Skeletal muscle satellite cell (primary cell): ENCODE measurements at regions not wholly inside any gene's neighbourhood (a gene's known extent, or its start where the extent isn't known, plus 50 kb on each side); places are given as distances from the start of the nearest gene placed in this dataset.

ENCODE experiments used
- H3K27me3 ChIP-seq: 2 replicates; pipeline ENCODE4 v1.7.0; 2013; ENCODE audit warnings: low read length; ENCODE audit not compliant: control insufficient read depth, insufficient read depth
- H3K36me3 ChIP-seq: 2 replicates; pipeline ENCODE4 v1.7.0; 2013; ENCODE audit warnings: mild to moderate bottlenecking, control low read depth, low read length; ENCODE audit not compliant: insufficient read depth
- H3K4me1 ChIP-seq: 2 replicates; pipeline ENCODE4 v1.7.0; 2013; ENCODE audit warnings: low read length; ENCODE audit not compliant: control insufficient read depth, insufficient read depth
- H3K4me2 ChIP-seq: 2 replicates; pipeline ENCODE4 v1.7.0; 2013; ENCODE audit warnings: mild to moderate bottlenecking, low read length
- H3K4me3 ChIP-seq: 2 replicates; pipeline ENCODE4 v1.7.0; 2013; ENCODE audit warnings: low read length
- H3K9ac ChIP-seq: 2 replicates; pipeline ENCODE4 v1.7.0; 2013; ENCODE audit warnings: mild to moderate bottlenecking, low read depth, low read length, moderate library complexity
- H3K9me3 ChIP-seq: replicated peaks from 2 replicates; pipeline ENCODE4 v1.7.0; 2013; ENCODE audit warnings: mild to moderate bottlenecking, control low read depth, low read length

GRCh38 chr2:38509947-38510326, 92.8 kb downstream of the HNRNPLL start:
- no peak overlapping the region for H3K4me3 ChIP-seq
- no peak overlapping the region for H3K4me2 ChIP-seq
- no peak overlapping the region for H3K9ac ChIP-seq
- H3K27me3 ChIP-seq: peaks cover 7% of the 10 kb centered on the region
- no peaks in the 10 kb centered on the region for H3K9me3 ChIP-seq
- no peaks in the 10 kb centered on the region for H3K36me3 ChIP-seq
- peaks cover 7% of the 10 kb centered on the region for H3K4me1 ChIP-seq

GRCh38 chr2:38509314-38509946, 93.3 kb downstream of the HNRNPLL start:
- no peak overlapping the region for H3K4me2 ChIP-seq
- peaks cover 8% of the 10 kb centered on the region for H3K27me3 ChIP-seq
- no peaks in the 10 kb centered on the region for H3K9me3 ChIP-seq
- no peak overlapping the region for H3K4me3 ChIP-seq
- H3K9ac ChIP-seq: no peak overlapping the region
- no peaks in the 10 kb centered on the region for H3K36me3 ChIP-seq
- peaks cover 7% of the 10 kb centered on the region for H3K4me1 ChIP-seq

DNA sequence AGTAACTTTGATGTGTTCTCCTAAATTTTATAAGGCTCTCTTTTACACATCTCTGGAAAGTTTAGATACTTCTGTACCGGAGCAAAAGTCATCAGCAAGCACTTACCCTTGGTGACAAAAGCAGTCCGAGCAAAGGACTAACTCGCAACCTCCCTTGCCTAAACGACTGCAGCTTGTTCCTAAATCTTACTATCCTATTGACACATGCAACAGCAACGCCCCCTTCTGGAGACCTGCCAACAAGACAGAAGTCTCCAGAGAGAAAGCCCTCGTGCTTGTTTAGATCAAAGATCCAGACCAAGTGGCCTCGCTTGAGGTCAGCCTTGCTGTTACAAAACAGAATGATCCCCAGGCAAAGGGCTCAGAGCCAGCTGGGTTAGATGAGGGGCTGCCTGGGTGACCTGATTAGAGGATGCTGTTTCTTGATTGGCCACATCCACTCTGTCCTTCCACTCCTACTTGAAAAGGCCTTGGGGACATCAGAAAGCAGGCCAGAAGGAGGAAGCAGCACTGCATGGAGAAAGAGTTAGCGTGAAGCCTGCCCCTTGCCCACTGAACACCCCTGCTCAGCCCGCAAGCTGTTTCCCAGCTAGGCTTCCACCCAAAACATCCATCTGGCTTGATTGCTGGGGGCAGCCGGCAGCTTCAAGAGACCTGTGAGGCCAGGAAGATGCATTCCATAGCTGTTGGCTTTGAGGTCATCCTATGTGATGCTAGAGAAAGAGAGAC, 94.3 kb downstream of the HNRNPLL start:
- no peaks in the 10 kb centered on the region for H3K9me3 ChIP-seq
- H3K4me1 ChIP-seq: peaks cover 7% of the 10 kb centered on the region
- peaks cover 17% of the 10 kb centered on the region for H3K27me3 ChIP-seq
- no peak overlapping the region for H3K4me3 ChIP-seq
- no peak overlapping the region for H3K4me2 ChIP-seq
- H3K9ac ChIP-seq: no peak overlapping the region
- H3K36me3 ChIP-seq: no peaks in the 10 kb centered on the region

GRCh38 chr2:38507712-38508111, 95.0 kb downstream of the HNRNPLL start:
- H3K4me3 ChIP-seq: no peak overlapping the region
- peaks cover 25% of the 10 kb centered on the region for H3K27me3 ChIP-seq
- H3K4me1 ChIP-seq: peaks cover 7% of the 10 kb centered on the region
- H3K9ac ChIP-seq: no peak overlapping the region
- no peaks in the 10 kb centered on the region for H3K9me3 ChIP-seq
- H3K36me3 ChIP-seq: no peaks in the 10 kb centered on the region
- H3K4me2 ChIP-seq: no peak overlapping the region

DNA sequence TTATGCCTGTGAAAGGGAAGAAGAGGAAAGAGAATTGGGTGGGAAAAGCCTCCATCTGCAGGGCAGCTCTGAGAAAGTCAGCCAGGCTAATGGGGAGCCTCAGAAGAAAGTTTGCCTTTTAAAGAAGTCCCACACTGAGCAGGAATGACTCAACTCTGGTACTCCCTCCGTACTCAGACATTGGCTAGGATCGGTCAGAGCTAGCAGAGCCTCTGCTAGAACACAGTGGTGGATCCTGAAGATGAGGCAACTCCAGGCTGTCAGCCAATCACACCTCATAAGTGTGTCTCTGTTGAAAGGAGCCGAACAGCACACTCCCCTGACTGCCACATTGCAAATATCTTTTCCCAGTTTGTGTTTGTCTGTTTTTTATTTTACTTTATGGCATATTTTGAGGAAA, 96.9 kb downstream of the HNRNPLL start:
- no peaks in the 10 kb centered on the region for H3K36me3 ChIP-seq
- H3K4me2 ChIP-seq: no peak overlapping the region
- H3K4me1 ChIP-seq: peaks cover 7% of the 10 kb centered on the region
- H3K9me3 ChIP-seq: no peaks in the 10 kb centered on the region
- H3K27me3 ChIP-seq: peaks cover 41% of the 10 kb centered on the region
- no peak overlapping the region for H3K9ac ChIP-seq
- H3K4me3 ChIP-seq: no peak overlapping the region

DNA sequence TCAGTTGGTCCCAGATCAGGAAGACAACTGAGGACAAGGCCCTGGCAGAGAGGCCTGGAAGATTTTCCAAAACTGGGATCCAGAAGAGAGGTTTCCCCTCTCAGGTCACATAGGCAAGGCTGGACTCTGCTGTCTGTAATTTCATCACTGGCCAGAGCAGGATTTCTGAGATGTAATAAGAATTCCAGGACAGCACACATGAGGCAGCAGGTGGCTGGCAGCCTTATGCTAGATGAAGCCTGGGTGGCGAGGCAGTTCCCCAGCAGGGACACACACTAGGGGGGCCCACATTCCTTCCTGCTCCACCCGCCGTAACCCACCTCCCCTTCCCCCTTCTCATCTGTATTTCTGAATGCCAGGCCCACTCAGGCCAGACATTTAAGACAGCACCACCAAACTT, 98.6 kb downstream of the HNRNPLL start:
- Histone ChIP-seq H3K9ac (no peak overlapping the region), H3K4me3 (no peak overlapping the region), H3K27me3 (peaks cover 56% of the 10 kb centered on the region), H3K4me2 (no peak overlapping the region), H3K36me3 (no peaks in the 10 kb centered on the region), H3K9me3 (no peaks in the 10 kb centered on the region), H3K4me1 (peaks cover 7% of the 10 kb centered on the region)

DNA sequence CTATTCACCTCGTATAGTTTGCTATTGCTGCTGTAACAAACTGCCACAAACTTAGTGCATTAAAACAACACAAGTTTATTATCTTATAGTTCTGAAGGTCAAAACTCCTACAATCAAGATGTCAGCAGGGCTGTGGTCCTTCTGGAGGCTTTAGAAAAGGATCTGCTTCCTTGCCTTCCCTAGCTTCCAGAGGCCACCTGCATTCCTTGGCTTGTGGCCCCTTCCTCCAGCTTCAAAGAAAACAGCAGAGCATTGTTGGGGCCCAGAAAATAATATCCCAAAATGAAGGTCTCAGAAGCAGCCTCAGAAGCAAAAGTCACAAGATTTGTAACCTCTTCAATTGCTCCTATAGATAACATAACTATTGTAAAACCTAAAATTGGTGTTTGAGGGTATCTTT, 100.6 kb downstream of the HNRNPLL start:
- Histone ChIP-seq H3K4me2 (no peak overlapping the region), H3K9me3 (no peaks in the 10 kb centered on the region), H3K4me3 (no peak overlapping the region), H3K4me1 (no peaks in the 10 kb centered on the region), H3K27me3 (peaks cover 66% of the 10 kb centered on the region), H3K9ac (no peak overlapping the region), H3K36me3 (no peaks in the 10 kb centered on the region)

GRCh38 chr2:38500283-38500634, 102.5 kb downstream of the HNRNPLL start:
- Histone ChIP-seq H3K4me3 (no peak overlapping the region), H3K4me1 (no peaks in the 10 kb centered on the region), H3K36me3 (no peaks in the 10 kb centered on the region), H3K9ac (no peak overlapping the region), H3K9me3 (no peaks in the 10 kb centered on the region), H3K27me3 (peaks cover 78% of the 10 kb centered on the region), H3K4me2 (no peak overlapping the region)

DNA sequence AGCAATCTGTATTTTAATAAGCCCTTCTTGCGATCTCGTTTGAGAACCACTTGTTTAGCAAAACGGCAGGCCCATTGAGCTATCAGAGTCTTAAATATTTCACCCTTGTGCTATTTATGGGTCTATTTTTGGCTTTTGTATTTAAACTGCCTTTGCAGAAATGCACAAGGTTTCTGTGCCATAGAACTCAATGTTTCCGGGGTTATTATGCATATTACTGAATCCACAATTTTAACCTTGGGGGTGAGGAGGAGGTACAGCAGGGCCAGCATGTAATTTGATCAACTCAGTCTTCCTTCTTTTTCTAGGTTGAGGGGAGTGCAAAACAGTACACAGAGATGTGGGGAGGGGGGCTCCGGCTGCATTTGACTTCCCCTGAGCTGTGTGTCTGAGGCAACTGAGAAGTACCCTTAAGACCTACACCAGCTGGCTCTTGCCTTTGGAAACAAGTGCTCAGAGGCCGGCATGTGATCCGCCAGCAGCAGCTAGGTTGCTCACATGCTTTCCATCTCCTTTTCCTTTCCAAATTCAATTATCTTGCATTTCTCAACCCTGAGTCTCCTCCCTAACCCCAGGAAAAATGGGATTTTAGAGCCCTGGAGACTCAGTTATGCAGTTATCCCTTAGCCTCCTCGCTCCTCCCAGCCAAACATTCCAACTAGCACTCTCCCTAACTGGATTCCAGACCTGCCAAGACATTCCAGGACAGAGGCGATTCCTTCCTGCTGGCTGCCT, 103.0 kb downstream of the HNRNPLL start:
- no peak overlapping the region for H3K9ac ChIP-seq
- peaks cover 76% of the 10 kb centered on the region for H3K27me3 ChIP-seq
- H3K9me3 ChIP-seq: no peaks in the 10 kb centered on the region
- H3K4me2 ChIP-seq: no peak overlapping the region
- no peak overlapping the region for H3K4me3 ChIP-seq
- no peaks in the 10 kb centered on the region for H3K4me1 ChIP-seq
- no peaks in the 10 kb centered on the region for H3K36me3 ChIP-seq

DNA sequence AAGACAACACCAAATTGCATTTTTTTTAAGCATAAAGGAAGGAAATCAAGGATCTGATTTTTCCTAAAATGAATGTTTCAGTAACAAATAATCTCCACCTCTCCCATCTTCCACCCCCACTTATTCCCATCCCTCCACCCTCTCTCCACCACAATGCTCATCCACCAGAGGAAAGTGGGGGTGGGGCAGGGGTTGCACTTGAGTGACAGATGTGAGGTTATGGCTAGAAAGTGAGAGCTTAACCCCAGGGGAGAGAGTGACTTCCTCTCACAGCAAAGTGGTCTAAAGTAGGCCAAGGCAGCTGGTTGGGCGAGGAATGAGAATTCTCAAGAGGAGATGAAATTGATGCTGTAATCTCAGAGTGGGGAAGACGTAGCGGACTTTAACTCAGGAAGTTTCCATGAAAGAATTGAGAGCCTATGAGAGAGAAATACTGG, 104.7 kb downstream of the HNRNPLL start:
- H3K9me3 ChIP-seq: no peaks in the 10 kb centered on the region
- H3K4me3 ChIP-seq: no peak overlapping the region
- no peaks in the 10 kb centered on the region for H3K4me1 ChIP-seq
- peaks cover 72% of the 10 kb centered on the region for H3K27me3 ChIP-seq
- no peaks in the 10 kb centered on the region for H3K36me3 ChIP-seq
- H3K4me2 ChIP-seq: no peak overlapping the region
- H3K9ac ChIP-seq: no peak overlapping the region

DNA sequence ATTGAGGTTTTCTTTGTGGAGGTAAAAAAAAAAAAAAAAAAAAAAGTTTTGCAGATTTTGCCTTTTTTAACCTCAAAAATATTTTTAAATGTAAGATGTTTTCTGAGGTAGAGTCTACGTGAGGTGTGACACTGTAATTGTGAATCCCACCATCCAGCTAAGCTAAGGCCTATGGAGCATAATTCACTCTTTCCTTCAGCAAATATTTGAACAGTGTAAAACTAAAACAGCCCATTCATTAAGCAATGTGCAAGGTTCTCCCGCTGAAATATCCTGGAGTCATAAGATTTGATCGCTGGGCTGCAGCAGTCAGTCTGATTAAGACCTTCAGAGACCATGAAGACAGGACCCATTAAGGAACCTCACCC, 105.1 kb downstream of the HNRNPLL start:
- Histone ChIP-seq H3K9me3 (no peaks in the 10 kb centered on the region), H3K36me3 (no peaks in the 10 kb centered on the region), H3K4me1 (no peaks in the 10 kb centered on the region), H3K27me3 (peaks cover 68% of the 10 kb centered on the region), H3K4me2 (no peak overlapping the region), H3K9ac (no peak overlapping the region), H3K4me3 (no peak overlapping the region)
